ENCODE measurements at regions not wholly inside any gene's neighbourhood (a gene's known extent, or its start where the extent isn't known, plus 50 kb on each side); places are given as distances from the start of the nearest gene placed in this dataset.
"Not testable (repeated sequence)": the region's sequence is repeated elsewhere in the genome, so short reads cannot be mapped to it uniquely, and the experiment has no call there.

- TF ChIP-seq POLR2A (IDR thresholded peaks at IDR 0.05; ENCODE audit: extremely low read depth, insufficient read length) (no peak), MYC (IDR thresholded peaks at IDR 0.05; ENCODE audit: low read depth, low read length) (no peak), MAX (IDR thresholded peaks at IDR 0.05; ENCODE audit: low read depth, low read length) (no peak), CTCF (IDR thresholded peaks at IDR 0.05; ENCODE audit: low read depth, low read length) (no peak)
- H3K4me3 ChIP-seq (ENCODE audit: low read depth, low read length), result no peak overlapping the region
- DNase-seq (ENCODE audit: low read depth), result no peak
Measured at GRCh38 chr20:48031122-48031521, 245.8 kb upstream of the SULF2 start.

- no peak for TF ChIP-seq MYC (IDR thresholded peaks at IDR 0.05; ENCODE audit: low read depth, low read length)
- TF ChIP-seq POLR2A (IDR thresholded peaks at IDR 0.05; ENCODE audit: extremely low read depth, insufficient read length), result no peak
- TF ChIP-seq CTCF (IDR thresholded peaks at IDR 0.05; ENCODE audit: low read depth, low read length), result no peak
- no peak for TF ChIP-seq MAX (IDR thresholded peaks at IDR 0.05; ENCODE audit: low read depth, low read length)
- no peak for DNase-seq (ENCODE audit: low read depth)
- H3K4me3 ChIP-seq (ENCODE audit: low read depth, low read length), result no peak overlapping the region
Measured at GRCh38 chr20:48026981-48027592, 241.8 kb upstream of the SULF2 start.

GRCh38 chr20:48025661-48026060 is 240.4 kb upstream of the SULF2 start:
- no peak for DNase-seq (ENCODE audit: low read depth)
- TF ChIP-seq POLR2A (IDR thresholded peaks at IDR 0.05; ENCODE audit: extremely low read depth, insufficient read length), result no peak
- TF ChIP-seq CTCF (IDR thresholded peaks at IDR 0.05; ENCODE audit: low read depth, low read length), result no peak
- TF ChIP-seq MAX (IDR thresholded peaks at IDR 0.05; ENCODE audit: low read depth, low read length), result no peak
- no peak for TF ChIP-seq MYC (IDR thresholded peaks at IDR 0.05; ENCODE audit: low read depth, low read length)
- no peak overlapping the region for H3K4me3 ChIP-seq (ENCODE audit: low read depth, low read length)

GRCh38 chr20:48025051-48025515 is 239.8 kb upstream of the SULF2 start:
- no peak for DNase-seq (ENCODE audit: low read depth)
- no peak for TF ChIP-seq MAX (IDR thresholded peaks at IDR 0.05; ENCODE audit: low read depth, low read length)
- H3K4me3 ChIP-seq (ENCODE audit: low read depth, low read length), result no peak overlapping the region

GRCh38 chr20:48024539-48024938 is 239.3 kb upstream of the SULF2 start:
- DNase-seq (ENCODE audit: low read depth), result no peak
- no peak for TF ChIP-seq POLR2A (IDR thresholded peaks at IDR 0.05; ENCODE audit: extremely low read depth, insufficient read length)
- TF ChIP-seq MAX (IDR thresholded peaks at IDR 0.05; ENCODE audit: low read depth, low read length), result no peak
- no peak for TF ChIP-seq CTCF (IDR thresholded peaks at IDR 0.05; ENCODE audit: low read depth, low read length)
- TF ChIP-seq MYC (IDR thresholded peaks at IDR 0.05; ENCODE audit: low read depth, low read length), result no peak
- no peak overlapping the region for H3K4me3 ChIP-seq (ENCODE audit: low read depth, low read length)

- H3K4me3 ChIP-seq (ENCODE audit: low read depth, low read length); DNase-seq (ENCODE audit: low read depth): not testable (repeated sequence)
Measured at GRCh38 chr20:48020696-48021095, 235.4 kb upstream of the SULF2 start.

- H3K4me3 ChIP-seq (ENCODE audit: low read depth, low read length), result no peak overlapping the region
- DNase-seq (ENCODE audit: low read depth), result no peak
- TF ChIP-seq CTCF (IDR thresholded peaks at IDR 0.05; ENCODE audit: low read depth, low read length), result no peak
- no peak for TF ChIP-seq POLR2A (IDR thresholded peaks at IDR 0.05; ENCODE audit: extremely low read depth, insufficient read length)
- TF ChIP-seq MYC (IDR thresholded peaks at IDR 0.05; ENCODE audit: low read depth, low read length), result no peak
- no peak for TF ChIP-seq MAX (IDR thresholded peaks at IDR 0.05; ENCODE audit: low read depth, low read length)
Measured at GRCh38 chr20:48019940-48020339, 234.7 kb upstream of the SULF2 start.
